IPS-NIHi7 (cell line): ENCODE measurements at regions not wholly inside any gene's neighbourhood (a gene's known extent, or its start where the extent isn't known, plus 50 kb on each side); places are given as distances from the start of the nearest gene placed in this dataset.
"Not testable (repeated sequence)": the region's sequence is repeated elsewhere in the genome, so short reads cannot be mapped to it uniquely, and the experiment has no call there.

Experiments
- DNase-seq: peaks from one replicate; pipeline ENCODE4 v3.0.0; 2012; ENCODE audit warnings: mixed read lengths; ENCODE audit errors: extremely low spot score

GRCh38 chr10:76665029-76665428 lies 972.6 kb downstream of the KCNMA1 start:
- DNase-seq = no peak

GRCh38 chr10:76657337-76658012 lies 980.1 kb downstream of the KCNMA1 start:
- DNase-seq = no peak

GRCh38 chr10:76651154-76651553 lies 986.5 kb downstream of the KCNMA1 start:
- no peak for DNase-seq

- DNase-seq = peak; percentile 31
Measured at GRCh38 chr10:76649723-76650127, 987.9 kb downstream of the KCNMA1 start.

- DNase-seq = no peak
Measured at GRCh38 chr10:76649254-76649653, 988.4 kb downstream of the KCNMA1 start.

DNA sequence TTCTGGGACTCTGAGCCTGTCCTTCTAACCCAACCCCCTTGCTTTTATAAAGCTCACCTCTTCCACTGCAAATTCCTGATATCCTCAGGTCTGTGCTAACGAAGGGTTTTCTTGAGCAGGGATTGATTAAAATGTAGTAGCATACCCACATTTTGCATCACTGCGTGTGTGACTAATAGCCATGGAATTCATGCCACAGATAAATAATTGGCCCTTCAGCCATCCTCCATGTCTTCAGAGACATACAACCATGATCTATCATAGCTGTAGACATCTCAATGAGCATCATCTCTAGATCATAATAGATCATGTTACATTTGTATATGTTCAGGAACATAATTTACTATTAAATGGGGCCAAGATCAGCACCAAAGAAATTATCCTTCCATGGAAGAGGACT lies 990.3 kb downstream of the KCNMA1 start:
- DNase-seq = no peak

- DNase-seq = no peak
Measured at GRCh38 chr10:76645341-76645740, 992.3 kb downstream of the KCNMA1 start.

GRCh38 chr10:76644476-76644875 lies 993.1 kb downstream of the KCNMA1 start:
- DNase-seq = no peak

DNA sequence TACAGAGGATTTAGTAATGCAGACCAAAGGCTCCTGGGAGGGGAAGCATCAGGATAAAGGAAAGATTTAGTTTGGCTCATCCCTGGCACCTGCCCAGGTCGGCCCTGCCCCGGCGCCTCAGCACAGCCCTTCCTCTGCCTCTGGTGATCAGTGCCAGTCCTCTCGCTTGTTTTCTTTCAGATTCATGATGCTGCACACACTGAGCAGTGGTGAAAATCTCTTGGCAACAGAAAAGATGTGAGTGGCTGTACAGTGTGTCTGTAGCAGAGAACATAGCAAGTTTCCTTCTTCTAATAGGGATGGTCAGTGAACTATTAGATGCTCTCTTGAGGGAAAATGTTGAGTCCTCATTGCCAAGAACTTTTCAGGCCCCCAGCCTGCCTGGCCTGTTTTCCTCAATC lies 994.1 kb downstream of the KCNMA1 start:
- DNase-seq = no peak

DNA sequence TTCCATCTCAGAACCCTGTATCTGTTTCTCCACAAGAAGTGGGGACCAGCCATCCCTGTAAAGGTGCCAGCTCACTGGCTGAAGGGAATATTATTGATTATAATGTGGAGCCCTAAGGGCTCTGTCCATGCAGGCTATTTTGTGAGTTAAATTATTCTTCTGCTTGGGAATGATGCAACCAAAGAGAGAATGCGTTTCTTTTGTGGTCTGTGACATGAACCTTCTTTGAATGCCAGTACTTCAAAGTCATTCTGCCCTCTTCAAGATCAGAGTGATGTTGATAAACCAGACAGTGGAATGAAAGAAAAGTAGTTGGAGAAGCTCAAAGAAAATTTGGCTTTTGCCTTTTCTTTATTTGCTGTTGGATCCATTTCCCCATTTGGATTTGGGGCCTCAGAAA lies 995.2 kb downstream of the KCNMA1 start:
- no peak for DNase-seq

- no peak for DNase-seq
Measured at GRCh38 chr10:76641215-76641614, 996.4 kb downstream of the KCNMA1 start.

DNA sequence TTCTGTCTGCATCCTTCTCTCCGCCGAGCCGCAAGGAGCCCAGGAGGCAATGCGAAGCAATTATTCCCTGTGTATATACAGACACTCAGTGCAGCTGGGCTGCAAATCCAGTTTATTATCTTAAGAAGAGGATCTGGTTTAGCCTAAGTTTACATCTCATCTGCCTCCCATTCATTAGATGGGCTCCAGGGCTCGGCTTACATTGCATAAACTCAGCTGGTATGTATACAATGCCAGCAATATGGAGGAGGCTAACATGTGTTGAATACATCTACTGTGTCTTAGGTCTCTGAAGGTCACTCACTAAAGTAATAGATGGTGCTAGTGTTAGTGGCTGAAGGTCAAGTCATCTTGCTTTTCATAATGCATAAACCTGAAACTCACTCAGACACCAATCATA lies 996.8 kb downstream of the KCNMA1 start:
- DNase-seq = no peak

- DNase-seq = peak; percentile 65
Measured at GRCh38 chr10:76632767-76633051, 1004.9 kb downstream of the KCNMA1 start.

DNA sequence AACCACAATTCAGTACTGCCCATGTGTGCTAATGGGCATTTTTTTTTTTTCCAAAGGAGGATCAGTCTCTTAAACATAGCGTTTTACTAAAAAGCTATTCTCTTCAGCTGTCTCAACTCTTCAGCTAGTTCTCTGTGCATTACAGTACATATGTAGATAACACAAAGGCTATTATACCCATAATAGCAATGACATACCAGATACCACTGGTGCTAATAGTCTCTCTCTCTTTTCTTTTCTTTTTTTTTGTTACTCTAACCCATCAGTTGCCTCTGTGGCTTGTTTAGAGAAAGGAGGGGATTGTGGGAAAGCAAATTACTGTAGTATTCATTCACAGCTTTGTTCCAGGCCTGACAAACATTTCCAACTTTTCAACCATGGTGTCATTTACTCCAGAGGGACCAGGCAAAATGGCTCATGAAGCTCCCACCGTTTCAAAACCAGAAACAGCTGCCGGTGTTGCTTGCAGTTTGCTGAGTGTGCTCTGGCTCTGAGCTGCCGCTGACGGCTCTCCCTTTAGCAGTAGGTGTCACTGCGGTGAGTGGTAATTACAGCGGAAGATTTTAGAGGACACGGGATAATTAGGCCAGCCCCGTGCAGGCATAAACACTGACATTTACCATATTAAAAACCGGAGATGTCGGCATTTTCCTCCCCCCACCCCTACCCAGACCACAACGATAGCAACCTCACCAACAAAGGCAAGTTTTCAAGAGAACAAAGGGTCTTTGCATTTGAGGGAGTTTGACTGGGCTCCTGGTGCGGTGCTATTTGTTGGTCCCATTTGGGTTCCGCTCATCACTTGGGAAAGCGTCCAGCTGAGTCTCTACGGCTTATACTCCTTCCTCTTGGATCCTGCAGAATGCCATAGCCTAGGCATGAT lies 1005.5 kb downstream of the KCNMA1 start:
- peak; percentile 67 for DNase-seq

DNA sequence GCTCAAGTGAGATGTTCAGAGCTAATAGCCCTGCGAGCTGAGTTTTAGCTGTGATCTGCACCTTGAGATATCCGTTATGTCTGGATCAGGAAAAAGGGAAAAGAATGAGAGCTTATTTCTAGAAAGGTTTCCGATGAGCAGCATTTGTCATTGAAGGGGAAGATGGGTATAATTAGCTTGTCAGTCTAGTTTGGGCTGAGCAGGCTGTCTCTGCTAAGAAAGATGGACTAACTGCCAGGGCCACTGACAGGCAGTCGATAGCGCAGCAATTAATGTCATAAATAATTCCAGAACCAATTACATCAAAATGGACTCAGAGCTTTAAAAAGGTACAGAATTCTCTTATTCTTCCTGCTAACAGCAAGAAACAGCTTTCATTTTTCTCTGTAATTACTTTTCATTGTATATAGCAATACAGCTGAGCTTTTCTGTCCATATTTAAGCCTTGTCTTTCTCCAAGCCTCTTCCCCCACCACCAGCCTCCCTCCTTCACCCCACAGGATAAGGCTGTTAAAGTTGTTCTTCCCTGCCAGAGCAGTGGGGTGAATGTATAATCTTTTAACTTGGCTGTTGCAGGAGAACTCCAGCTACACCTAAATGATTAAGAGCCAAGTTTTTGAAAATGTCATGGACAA lies 1006.5 kb downstream of the KCNMA1 start:
- no peak for DNase-seq

- DNase-seq = no peak
Measured at GRCh38 chr10:76628801-76629200, 1008.8 kb downstream of the KCNMA1 start.

- DNase-seq = no peak
Measured at GRCh38 chr10:76626386-76626785, 1011.2 kb downstream of the KCNMA1 start.

GRCh38 chr10:76624470-76624869 lies 1013.1 kb downstream of the KCNMA1 start:
- DNase-seq = no peak

DNA sequence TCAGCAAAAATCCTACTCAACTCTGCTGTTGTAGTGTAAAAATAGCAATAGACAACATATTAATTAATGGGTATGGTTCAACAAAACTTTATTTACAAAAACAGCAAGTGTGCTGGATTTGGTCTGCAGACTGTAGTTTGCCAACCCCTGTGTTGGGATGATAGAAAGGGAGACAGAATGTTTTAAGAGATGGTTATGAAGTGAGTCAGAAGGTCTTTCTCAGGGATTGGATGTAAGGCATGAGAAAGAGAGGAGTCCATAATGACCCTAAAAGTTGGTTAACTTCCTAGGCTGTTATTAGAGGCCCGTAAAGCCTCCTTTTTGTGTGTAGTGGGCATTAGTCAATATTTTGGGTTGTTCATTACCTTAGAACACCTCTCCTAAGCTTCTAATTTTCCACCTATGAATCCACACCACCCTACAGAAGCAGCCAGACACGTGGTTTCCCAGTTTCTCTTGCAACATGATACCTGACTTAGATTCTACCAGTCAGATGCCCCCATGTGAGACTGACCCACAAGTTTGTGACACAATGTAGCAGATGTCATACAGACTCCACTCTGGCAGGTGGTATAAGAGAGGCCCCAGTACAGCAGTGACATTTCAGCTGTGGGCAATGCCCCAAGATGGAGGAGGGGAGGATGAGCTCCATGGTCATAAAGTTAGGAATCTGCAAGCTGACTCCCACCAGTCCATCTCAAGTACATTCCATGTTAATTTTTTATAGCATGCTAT lies 1015.6 kb downstream of the KCNMA1 start:
- DNase-seq = no peak

DNA sequence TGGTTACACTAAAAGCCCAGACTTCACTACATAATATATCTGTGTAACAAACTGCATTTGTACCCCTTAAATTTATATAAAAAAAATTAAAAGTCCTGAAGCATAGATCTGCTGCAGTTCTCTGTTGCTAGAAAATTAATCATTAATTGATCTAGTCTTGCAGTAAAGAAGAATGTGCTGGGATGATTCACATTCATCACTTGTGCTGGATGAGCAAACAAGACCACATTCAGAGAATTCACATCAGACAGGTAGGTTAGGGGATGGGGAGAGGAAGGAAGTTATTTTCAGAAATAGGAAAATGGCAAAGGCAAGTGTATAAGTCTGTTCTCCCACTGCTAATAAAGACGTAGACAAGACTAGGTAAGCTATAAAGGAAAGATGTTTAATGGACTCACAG lies 1019.0 kb downstream of the KCNMA1 start:
- DNase-seq = no peak

- no peak for DNase-seq
Measured at GRCh38 chr10:76618171-76618570, 1019.4 kb downstream of the KCNMA1 start.

DNA sequence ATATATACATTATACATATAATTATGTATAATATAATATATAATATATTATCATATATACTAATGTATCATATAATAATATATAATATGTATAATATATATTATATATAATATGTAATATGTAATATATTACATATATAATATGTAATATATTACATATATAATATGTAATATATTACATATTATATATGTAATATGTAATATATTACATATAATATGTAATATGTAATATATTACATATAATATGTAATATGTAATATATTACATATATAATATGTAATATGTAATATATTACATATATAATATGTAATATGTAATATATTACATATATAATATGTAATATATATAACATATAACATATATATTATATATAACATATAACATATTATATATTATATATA lies 1020.9 kb downstream of the KCNMA1 start:
- not testable (repeated sequence) for DNase-seq
